IPS-NIHi11 (cell line): ENCODE measurements at regions not wholly inside any gene's neighbourhood (a gene's known extent, or its start where the extent isn't known, plus 50 kb on each side); places are given as distances from the start of the nearest gene placed in this dataset.
"Not testable (repeated sequence)": the region's sequence is repeated elsewhere in the genome, so short reads cannot be mapped to it uniquely, and the experiment has no call there.

Source experiments
- DNase-seq: peaks from one replicate; pipeline ENCODE4 v3.0.0; 2012; ENCODE audit warnings: mixed read lengths, low spot score

DNA sequence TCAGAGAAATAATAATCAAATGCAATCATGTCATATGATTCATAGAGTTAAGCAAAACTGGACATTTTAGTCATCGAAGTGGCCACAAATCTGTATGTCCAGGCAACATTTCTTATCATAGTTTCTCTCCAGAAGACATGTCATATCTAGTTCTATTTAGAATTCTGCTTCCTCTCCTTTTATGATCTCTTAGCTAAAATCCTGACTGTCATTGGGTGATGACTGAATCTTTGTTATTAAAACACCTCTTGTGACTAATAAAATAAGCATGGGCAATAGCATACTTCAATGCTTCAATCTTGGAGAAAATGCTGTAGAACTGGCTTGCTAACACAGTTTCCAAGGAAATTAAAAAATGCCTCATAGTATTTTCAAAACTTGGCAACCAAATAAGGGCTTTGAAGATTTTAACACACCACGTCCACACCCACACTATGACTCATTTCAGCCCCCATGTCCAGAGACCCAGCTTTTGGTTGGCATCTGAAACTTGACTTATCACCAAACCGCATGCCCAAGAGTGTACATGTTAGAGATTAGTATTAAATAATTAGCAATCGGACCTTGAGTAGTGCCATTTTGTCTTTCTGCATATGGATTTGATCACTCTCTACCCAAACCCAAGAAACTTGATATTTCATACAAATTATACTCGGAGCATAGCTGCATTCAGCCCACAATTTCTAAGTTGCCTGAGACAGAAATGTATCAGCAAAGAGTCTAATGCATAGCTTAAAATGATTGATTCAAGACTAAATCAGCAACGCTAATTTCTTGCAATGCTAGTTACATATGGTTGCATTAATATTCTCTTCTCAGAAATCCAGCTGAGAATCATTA, 106.5 kb upstream of the ETAA1 start:
- DNase-seq, result no peak

GRCh38 chr2:67294218-67294617, 102.9 kb upstream of the ETAA1 start:
- DNase-seq, result no peak

GRCh38 chr2:67295406-67295805, 101.7 kb upstream of the ETAA1 start:
- no peak for DNase-seq

GRCh38 chr2:67295851-67296250, 101.3 kb upstream of the ETAA1 start:
- DNase-seq, result no peak

DNA sequence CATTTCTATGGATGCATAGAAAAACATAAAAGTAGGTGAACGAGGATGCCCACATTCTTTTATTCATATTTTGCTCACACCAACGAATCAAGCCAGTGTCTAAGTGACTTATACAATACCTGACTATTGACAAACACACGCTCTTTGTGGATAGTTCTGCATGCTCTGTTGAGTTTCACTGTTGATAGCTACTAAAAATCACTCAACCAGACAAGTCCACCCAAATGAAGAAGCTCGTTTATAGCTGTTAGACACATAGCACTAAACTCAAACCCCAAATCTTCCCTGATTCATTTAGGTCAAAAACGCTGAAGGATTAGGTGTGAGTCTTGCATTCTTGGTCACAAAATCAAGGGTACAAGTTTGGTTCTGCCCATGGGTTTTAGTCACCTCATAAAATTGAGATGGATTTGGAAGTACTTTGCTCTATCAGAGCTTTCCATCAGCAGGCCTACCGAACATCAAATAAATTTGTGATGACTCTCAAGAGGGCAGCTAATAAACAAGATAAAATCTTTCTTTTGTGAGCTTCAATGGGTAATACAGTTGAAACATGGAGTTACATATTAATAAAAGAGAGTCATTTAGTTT, 92.7 kb upstream of the ETAA1 start:
- no peak for DNase-seq

DNA sequence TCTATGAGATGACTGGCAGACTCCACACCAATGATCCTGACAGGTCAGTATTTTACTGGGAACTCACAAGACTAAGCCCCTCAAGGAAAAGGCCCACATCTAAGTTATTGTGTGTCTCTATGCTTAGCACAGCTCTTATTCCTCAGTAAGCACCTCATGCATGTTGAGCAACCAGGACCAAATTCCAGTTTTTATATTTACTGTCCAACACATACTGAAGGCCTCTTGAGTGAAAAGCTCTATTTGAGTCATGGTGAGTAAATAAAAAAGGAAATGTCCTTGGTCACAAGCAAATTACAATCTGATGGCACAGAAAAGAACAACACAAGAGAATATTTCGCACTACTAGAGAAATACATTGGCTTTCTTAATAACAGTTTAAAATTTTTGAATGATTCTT, 87.9 kb upstream of the ETAA1 start:
- DNase-seq, result no peak

DNA sequence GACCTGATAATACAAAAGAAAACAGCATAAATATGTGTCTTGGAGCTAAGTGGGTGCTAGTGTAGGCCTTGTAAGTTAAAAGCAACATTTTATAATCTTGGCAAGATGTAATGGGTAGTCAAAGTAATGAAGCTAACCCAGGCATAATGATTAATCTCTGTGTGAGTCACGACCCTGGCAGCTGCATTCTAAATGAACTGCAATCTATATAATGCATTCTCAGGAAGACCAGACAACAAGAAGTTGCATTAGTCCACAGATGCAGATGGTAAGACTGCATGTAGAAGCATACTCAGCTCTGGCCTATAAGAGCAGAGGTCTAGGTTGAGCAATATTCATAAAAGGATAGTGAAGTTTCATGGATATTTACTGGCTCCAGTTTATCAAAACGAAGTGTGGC, 85.6 kb upstream of the ETAA1 start:
- no peak for DNase-seq

- DNase-seq, result no peak
Observed at GRCh38 chr2:67312871-67313270, 84.3 kb upstream of the ETAA1 start.

DNA sequence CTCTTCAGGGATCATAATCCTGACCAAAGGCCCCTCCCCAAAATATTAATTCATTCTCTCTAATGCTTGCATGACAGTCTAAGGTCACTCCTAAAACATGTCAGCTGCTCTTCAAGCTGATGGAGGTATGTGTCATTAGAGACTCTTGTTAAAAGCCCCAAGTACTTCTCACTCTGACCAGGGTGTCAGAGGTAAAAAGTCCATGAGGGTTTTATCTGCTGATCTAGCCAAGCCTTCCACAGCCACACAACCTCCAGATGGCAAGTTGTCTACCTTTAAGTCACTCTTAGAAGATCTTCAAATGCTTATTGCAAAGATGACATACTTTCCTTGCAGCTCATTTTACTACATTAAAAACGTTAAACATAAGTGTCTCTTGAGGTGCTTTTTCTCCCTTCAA, 83.6 kb upstream of the ETAA1 start:
- DNase-seq, result no peak

GRCh38 chr2:67318031-67318430, 79.1 kb upstream of the ETAA1 start:
- no peak for DNase-seq

GRCh38 chr2:67318563-67318962, 78.6 kb upstream of the ETAA1 start:
- DNase-seq, result no peak

- no peak for DNase-seq
Observed at GRCh38 chr2:67318993-67319481, 78.1 kb upstream of the ETAA1 start.

- DNase-seq, result no peak
Observed at GRCh38 chr2:67320861-67321587, 76.1 kb upstream of the ETAA1 start.

DNA sequence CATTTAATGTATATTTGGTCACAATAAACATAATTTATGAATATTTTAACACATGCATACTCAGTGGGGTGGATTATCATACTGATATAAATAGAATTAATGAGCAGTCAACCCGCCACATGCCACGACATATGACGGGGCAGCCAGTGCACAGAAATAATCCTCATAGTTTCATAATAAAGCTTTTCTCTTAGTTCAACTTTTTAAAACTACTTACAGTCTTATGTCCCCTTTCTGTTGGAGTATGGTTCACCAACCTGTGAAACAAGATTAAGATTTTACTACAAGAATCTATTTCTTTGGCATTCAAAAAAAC, 75.6 kb upstream of the ETAA1 start:
- no peak for DNase-seq

DNA sequence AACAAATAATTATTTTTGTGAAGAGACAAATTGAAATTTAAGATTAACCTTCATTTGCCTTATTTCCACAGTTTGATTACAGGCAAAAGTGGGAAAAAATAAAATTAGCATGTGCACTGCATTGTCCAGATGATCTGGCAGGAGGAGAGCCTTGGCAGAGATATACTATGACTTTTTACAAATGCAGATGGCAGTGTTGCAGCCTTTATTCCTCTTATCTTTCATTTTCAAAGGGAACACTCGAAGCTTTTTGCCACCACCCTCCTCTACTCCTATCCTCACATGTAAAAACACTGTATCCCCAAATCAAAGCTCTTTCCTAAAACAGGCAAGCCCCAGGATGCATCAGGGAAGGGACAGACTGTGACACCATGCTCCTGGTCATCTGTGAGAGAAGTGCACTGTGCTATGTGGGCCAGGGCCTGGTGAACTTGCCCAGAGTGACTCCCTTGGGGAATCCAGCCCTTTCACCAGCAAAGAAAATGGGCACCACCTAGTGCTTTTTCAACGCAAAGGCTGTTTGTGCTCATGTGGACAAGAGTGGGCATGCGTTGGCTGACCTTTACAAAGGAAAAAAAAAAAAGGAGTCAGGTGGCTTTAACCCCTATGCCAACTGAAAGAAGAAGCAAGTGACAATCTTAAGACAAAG, 74.7 kb upstream of the ETAA1 start:
- DNase-seq, result peak; percentile 55

GRCh38 chr2:67323209-67323991, 73.7 kb upstream of the ETAA1 start:
- no peak for DNase-seq

DNA sequence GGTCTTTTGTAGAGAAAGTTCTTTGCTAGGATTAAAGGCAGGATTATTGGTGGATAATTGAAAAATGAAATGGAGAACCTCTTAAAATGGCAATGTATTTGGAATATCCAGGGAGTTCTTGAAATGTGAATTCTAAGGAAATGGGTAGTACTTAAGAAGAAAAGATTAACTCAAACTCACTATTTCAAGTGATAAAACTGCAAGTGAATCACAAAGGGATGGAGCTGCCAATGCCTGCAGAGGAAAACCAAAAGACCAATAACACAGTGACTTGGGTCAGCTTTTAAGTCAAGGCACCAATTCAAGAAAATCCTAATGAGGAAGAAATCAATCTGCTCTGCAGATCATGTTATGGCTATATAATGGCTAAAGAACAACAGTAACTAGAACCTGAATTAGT, 67.6 kb upstream of the ETAA1 start:
- DNase-seq, result no peak

DNA sequence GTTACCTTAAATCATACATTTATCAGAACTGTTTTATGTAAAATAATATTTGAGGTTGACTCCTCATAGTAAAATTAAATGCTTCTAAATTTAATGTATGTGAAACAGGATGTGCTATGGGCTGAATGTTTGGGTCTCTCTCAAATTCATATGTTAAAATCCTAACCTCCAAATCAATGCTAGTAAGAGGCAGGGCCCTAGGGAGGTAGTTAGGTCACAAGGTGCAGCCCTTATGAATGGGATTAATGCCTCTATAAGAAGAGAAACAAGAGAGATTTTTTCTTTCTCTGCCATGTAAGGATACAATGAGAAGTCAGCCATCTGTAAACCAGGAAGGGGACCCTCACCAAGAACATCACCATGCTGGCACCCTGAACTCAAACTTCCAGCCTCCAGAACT, 67.2 kb upstream of the ETAA1 start:
- DNase-seq, result no peak

DNA sequence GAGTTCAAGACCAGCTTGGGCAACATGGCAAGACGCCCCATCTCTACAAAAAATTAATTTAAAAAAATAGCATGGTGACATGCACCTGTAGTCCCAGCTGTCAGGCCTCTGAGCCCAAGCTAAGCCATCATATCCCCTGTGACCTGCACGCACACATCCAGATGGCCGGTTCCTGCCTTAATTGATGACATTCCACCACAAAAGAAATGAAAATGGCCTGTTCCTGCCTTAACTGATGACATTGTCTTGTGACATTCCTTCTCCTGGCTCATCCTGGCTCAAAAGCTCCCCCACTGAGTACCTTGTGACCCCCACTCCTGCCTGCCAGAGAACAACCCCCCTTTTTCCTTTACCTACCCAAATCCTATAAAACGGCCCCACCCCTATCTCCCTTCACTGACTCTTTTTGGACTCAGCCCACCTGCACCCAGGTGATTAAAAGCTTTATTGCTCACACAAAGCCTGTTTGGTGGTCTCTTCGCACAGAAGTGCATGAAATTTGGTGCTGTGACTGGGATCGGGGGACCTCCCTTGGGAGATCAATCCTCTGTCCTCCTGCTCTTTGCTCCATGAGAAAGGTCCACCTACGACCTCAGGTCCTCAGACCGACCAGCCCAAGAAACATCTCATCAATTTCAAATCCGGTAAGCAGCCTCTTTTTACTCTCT, 65.6 kb upstream of the ETAA1 start:
- not testable (repeated sequence) for DNase-seq

- no peak for DNase-seq
Observed at GRCh38 chr2:67337903-67338302, 59.2 kb upstream of the ETAA1 start.

DNA sequence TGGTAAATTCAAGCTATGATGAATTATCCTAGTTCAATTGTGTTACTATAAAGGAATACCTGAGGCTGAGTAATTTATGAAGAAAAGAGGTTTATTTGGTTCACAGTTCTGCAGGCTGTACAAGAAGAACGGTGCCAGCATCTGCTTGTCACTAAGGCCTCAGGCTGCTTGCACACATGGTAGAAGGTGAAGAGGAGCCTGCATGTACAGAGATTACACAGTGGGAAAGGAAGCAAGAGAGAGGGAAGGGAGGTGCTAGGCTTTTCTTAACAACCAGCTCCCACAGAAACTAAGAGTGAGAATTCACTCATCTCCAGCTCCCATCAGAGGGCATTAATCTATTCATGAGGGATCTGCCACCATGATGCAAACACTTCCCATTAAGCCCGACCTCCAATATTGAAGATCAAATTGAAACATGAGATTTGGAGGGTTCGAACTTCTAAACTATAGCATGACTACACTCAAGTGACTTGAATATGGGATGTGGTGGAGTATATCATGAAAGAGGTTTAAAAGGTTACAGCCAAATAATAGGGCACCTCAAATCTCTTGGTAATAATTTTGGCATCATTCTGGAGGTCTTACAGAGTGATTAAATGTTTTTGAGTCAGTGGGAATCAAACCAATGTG, 58.4 kb upstream of the ETAA1 start:
- DNase-seq, result no peak
